Osteocyte (in vitro differentiated cells): ENCODE measurements at regions not wholly inside any gene's neighbourhood (a gene's known extent, or its start where the extent isn't known, plus 50 kb on each side); places are given as distances from the start of the nearest gene placed in this dataset.

Experiments used
- DNase-seq: peaks from one replicate; pipeline ENCODE4 v3.0.0; 2021; ENCODE audit warnings: mixed read lengths; ENCODE audit not compliant: unreplicated experiment; ENCODE audit errors: extremely low spot score
- H3K27ac Mint-ChIP-seq: one replicate; pipeline ENCODE4 v1.8.0; 2021; ENCODE audit warnings: mild to moderate bottlenecking, mixed read lengths; ENCODE audit not compliant: unreplicated experiment
- H3K27me3 Mint-ChIP-seq: one replicate; pipeline ENCODE4 v1.8.0; 2021; ENCODE audit warnings: mixed read lengths; ENCODE audit not compliant: unreplicated experiment
- H3K36me3 Mint-ChIP-seq: one replicate; pipeline ENCODE4 v1.8.0; 2021; ENCODE audit warnings: mixed read lengths; ENCODE audit not compliant: unreplicated experiment
- H3K4me1 Mint-ChIP-seq: one replicate; pipeline ENCODE4 v1.8.0; 2021; ENCODE audit warnings: mixed read lengths; ENCODE audit not compliant: unreplicated experiment
- H3K4me3 Mint-ChIP-seq: one replicate; pipeline ENCODE4 v1.8.0; 2021; ENCODE audit warnings: mild to moderate bottlenecking, moderate library complexity, mixed read lengths; ENCODE audit not compliant: unreplicated experiment
- H3K9me3 Mint-ChIP-seq: one replicate; pipeline ENCODE4 v1.8.0; 2021; ENCODE audit warnings: mixed read lengths; ENCODE audit not compliant: unreplicated experiment
- CTCF ChIP-seq: fragments of 200-600 bp; sonication (generic); IDR thresholded peaks from 2 replicates; pipeline ENCODE4 v1.5.0; 2021; ENCODE audit warnings: antibody characterized with exemption, mild to moderate bottlenecking, moderate library complexity

DNA sequence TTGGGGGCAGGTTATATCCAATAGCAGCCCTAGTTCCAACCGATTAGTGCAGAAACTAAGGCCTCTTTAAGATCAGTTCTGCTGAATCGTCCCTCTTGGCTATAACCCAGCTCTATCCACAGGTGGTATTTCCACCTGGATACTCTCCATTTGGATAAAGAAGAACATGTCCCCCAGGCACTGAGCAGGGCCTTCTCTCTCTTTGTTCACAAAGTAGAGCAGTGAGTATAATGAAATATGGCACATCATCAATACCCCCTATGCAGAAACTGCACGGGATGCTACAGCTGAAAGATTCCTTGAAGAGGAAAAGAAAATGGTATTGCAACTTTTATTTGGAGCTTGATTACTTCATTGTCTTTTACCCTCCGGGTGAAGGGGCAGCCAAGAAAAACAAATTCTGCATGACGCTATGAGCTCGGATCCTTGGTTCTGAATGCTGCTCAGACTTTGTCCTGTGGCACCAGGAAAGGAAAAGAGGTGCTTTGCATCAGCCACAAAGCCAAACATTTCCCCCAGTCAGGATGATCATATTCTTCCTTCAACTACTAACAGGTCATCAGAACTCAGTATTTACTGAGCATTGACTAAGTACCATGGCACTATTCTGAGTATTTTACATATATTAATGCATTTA is 399.7 kb downstream of the NPIPA8 start:
- no peak for TF ChIP-seq CTCF
- Mint-ChIP-seq H3K36me3 (no peaks in the 10 kb centered on the region), H3K27me3 (no peaks in the 10 kb centered on the region), H3K27ac (no peak overlapping the region), H3K4me1 (no peaks in the 10 kb centered on the region), H3K4me3 (no peak overlapping the region), H3K9me3 (peaks cover 14% of the 10 kb centered on the region)
- no peak for DNase-seq

- H3K4me3 Mint-ChIP-seq = no peak overlapping the region
- no peaks in the 10 kb centered on the region for H3K27me3 Mint-ChIP-seq
- no peaks in the 10 kb centered on the region for H3K36me3 Mint-ChIP-seq
Observed at GRCh38 chr16:17930280-17930679, 406.3 kb downstream of the NPIPA8 start.

DNA sequence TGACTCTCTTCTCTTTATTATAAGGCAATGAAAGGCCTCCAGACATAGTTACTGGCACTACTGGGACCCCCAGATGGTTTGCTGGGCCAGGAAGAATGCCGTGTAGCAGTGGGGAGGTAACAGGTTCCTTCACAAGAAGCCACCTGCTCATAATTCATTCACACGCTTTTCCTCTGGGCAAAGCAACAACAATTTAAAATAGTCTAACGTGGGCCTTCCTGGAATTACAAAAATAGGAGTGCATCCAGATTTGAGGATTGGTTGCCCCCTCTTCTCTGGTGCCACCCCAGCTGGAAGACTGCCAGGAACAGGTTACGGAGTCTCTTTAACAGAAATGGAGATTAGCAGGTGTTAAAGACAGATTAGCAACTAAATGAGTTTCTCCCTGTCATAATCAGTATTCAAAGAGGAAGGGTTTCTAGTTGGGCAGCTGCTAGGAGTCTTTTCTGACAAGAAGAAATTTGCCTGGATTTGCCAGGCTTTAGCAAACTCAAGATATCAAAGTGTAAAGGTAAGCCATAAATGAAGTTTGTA is 409.6 kb downstream of the NPIPA8 start:
- Mint-ChIP-seq H3K27me3 (no peaks in the 10 kb centered on the region), H3K9me3 (peaks cover 36% of the 10 kb centered on the region), H3K4me3 (no peak overlapping the region), H3K27ac (no peak overlapping the region), H3K4me1 (no peaks in the 10 kb centered on the region), H3K36me3 (no peaks in the 10 kb centered on the region)
- no peak for DNase-seq
- no peak for TF ChIP-seq CTCF

More at GRCh38 chr16:17930280-17930679, 406.3 kb downstream of the NPIPA8 start:
- peaks cover 32% of the 10 kb centered on the region for H3K9me3 Mint-ChIP-seq
- no peaks in the 10 kb centered on the region for H3K4me1 Mint-ChIP-seq
- no peak for DNase-seq
- no peak overlapping the region for H3K27ac Mint-ChIP-seq
- no peak for TF ChIP-seq CTCF

DNA sequence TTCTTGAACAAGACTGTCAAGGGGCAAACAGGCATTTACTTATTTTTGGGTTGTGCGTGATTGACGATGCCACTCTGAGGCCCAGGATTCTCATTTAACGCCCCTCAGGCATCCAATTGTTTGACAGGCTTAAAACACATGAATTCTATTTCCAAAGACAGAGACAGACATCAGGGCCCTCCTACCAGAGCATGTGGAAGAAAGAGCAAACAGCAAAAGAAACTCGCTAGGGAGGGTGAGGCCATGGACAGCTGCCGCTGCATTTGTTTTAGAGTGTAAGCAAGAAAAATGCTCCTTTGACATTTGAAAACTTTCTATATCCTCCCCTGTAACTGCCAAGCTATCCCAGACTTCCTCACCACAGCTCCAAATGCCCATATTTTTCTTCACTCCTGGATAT is 410.1 kb downstream of the NPIPA8 start:
- Mint-ChIP-seq H3K9me3 (peaks cover 38% of the 10 kb centered on the region), H3K4me1 (no peaks in the 10 kb centered on the region), H3K4me3 (no peak overlapping the region), H3K27me3 (no peaks in the 10 kb centered on the region), H3K36me3 (no peaks in the 10 kb centered on the region), H3K27ac (no peak overlapping the region)
- DNase-seq = no peak
- TF ChIP-seq CTCF = no peak

- TF ChIP-seq CTCF = no peak
- no peak for DNase-seq
- H3K4me3 Mint-ChIP-seq = no peak overlapping the region
- peaks cover 37% of the 10 kb centered on the region for H3K9me3 Mint-ChIP-seq
- H3K36me3 Mint-ChIP-seq = no peaks in the 10 kb centered on the region
- no peak overlapping the region for H3K27ac Mint-ChIP-seq
- no peaks in the 10 kb centered on the region for H3K27me3 Mint-ChIP-seq
- no peaks in the 10 kb centered on the region for H3K4me1 Mint-ChIP-seq
Observed at GRCh38 chr16:17925761-17926160, 410.8 kb downstream of the NPIPA8 start.
